ENCODE measurements at regions not wholly inside any gene's neighbourhood (a gene's known extent, or its start where the extent isn't known, plus 50 kb on each side); places are given as distances from the start of the nearest gene placed in this dataset.
"Not testable (repeated sequence)": the region's sequence is repeated elsewhere in the genome, so short reads cannot be mapped to it uniquely, and the experiment has no call there.

DNA sequence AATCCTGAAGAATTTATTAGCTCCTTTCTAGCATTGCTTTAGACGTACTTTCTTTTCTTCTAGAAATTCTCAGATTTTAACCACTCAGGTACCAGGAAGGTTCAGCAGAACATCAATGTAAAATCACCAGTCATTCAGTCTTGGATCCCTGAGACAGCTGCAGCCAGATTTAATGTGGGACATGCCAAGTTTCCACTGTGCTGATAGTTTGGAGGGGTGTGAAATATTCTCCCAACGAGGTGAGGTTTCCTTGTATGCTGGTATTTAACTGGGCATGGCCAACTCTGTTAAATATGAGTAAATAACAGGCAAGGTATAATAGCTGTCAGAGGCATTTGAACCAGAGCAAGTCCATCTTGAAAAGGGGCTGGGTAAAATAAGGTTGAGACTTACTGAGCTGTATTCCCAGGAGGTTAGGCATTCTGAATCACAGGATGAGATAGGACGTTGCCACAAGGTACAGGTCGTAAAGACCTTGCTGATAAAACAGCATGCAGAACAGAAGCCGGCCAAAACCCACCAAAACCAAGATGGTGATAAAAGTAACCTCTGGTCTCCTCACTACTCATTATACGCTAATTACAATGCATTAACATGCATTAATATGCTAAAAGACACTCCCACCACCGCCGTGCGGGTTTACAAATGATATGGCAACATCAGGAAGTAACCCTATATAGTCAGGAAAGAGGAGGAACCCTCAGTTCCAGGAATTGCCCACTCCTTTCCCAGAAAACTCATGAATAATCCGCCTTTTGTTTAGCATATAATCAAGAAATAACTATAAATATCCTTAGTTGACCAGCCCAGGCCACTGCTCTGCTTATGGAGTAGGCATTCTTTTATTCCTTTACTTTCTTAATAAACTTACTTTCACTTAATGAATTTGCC lies 75.2 kb upstream of the RASSF8 start:
- no peak for DNase-seq

GRCh38 chr12:25884024-25884919 lies 74.2 kb upstream of the RASSF8 start:
- DNase-seq = peak; percentile 39 to 61

DNA sequence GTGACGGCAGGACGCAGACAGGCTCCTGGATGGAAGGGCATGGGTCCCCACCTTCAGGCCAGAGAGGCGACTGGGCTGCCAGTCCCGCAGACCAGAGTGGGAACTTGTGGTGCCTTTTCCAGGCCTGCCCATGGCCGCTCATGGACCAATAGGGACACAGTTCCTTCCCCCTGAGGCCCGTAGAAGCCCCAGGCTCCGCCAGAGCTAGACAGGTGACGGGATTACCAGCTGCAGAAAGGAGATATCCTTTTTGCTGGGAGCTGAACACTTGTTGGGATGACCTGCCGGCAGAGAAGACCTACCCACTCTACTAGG lies 73.6 kb upstream of the RASSF8 start:
- no peak for DNase-seq

GRCh38 chr12:25886396-25886795 lies 72.1 kb upstream of the RASSF8 start:
- DNase-seq = no peak

DNA sequence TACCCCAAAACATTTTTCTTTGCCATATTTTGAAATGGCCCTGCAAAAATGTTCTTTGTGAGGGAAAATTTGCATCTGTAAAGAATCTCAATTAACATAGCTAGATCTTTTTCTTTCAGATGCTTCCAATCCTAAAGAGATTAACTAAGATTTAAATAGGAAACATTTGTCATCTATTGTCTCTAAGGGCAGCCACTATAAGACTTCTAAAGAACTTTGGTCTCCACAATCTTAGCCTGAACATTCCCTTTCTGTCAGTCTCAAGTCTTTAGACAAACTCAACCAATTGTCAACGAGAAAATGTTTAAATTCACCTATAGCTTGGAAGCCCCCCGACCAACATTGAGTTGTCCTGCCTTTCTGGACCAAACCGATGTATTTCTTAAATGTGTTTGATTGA lies 71.1 kb upstream of the RASSF8 start:
- DNase-seq = no peak

DNA sequence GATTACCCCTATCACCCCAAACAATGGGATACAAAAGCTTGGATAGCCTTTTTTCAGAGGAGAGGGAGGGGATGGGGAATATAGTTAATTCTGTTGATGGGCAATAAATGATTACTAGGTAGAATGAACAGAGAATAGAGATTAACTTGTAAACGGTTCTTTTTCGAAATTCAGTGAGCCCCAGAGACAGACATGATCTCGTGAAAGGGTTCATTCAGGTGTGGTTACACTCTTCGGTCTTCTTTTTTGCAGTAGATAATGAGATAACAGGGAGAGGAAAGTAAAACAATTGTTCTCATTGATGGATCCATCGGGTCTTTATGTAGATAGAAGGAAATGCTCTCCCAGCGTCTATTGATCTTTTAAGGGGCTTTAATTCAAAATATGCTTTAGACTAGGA lies 69.3 kb upstream of the RASSF8 start:
- no peak for DNase-seq

GRCh38 chr12:25891095-25891494 lies 67.4 kb upstream of the RASSF8 start:
- not testable (repeated sequence) for DNase-seq

DNA sequence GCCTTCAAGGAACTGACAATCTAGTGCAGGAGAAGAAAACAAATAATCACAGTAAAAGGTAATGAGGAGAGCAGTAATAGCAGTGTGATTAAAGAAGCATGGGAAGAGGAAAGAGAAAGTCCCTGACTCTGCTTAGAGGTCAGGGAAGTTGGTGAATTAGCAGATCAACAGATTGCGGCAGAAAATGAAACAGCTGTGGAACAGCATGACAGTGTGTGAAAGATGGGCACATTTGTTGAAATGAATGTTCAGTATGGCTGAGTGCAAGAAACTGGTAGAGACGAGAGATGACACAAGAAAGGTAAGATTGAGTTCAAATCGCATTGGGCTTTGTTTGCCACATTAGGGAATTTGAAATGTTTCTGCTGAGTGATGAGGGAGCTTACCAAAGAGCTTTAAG lies 63.7 kb upstream of the RASSF8 start:
- DNase-seq = peak in 1 of 2 experiments; percentile 27

DNA sequence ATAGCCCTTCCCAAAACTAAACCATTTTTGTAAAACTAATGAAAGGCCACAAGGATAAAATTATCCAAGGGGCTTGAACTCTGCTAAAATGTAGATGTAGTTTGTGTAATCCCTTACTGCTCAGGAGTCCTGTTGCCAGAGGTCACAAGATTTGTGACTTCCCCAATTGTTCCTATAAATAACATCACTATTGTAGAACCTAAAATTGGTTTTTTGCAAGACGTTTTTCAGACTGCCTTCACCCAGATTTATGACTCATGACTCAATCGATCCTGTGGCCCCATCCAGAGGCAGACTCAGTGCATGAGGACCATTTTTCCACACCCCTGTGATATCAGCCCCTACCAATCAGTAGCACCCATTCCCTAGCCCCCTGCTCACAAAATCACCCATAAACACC lies 61.5 kb upstream of the RASSF8 start:
- DNase-seq = no peak

GRCh38 chr12:25903603-25904245 lies 54.8 kb upstream of the RASSF8 start:
- no peak for DNase-seq

- DNase-seq = no peak
Observed at GRCh38 chr12:25904442-25904841, 54.0 kb upstream of the RASSF8 start.

DNA sequence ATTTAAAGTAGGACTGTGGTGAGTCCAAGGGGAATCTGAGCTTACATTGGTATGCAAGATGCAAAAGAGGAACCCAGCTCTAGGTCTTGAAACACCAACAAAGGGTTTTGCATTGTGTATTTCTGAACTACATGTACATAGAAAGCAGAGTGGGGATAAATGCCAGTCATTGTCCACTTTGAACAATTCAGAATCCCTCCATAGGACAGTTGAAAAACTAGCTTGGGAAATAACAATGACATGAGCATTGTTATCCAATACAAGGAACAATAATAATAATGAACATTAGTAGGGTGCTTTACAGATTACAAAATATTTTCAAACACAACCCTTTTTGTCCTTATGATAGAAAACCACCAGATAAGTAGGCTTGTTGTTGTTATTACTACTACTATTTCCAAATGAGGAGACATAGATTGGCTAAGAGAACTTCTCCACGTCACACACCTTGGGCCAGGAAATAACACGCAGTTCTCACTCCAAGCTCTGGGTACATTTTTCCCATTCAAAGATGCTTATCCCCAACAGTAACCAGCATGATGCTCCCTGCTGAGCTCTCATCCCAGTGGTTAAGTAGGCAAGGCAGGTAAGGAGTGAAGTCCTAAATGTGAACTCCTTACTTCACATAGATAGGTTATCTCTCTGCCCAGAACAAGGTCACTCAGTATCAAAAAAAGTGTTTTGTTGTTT lies 51.7 kb upstream of the RASSF8 start:
- no peak for DNase-seq
